CD4-positive, alpha-beta T cell treated with Interleukin-15 for 1 hour (primary cell): ENCODE measurements at regions not wholly inside any gene's neighbourhood (a gene's known extent, or its start where the extent isn't known, plus 50 kb on each side); places are given as distances from the start of the nearest gene placed in this dataset.
"Not testable (repeated sequence)": the region's sequence is repeated elsewhere in the genome, so short reads cannot be mapped to it uniquely, and the experiment has no call there.

Experiments used
- DNase-seq: peaks from one replicate; pipeline ENCODE4 v3.0.0-alpha.2; 2020

DNA sequence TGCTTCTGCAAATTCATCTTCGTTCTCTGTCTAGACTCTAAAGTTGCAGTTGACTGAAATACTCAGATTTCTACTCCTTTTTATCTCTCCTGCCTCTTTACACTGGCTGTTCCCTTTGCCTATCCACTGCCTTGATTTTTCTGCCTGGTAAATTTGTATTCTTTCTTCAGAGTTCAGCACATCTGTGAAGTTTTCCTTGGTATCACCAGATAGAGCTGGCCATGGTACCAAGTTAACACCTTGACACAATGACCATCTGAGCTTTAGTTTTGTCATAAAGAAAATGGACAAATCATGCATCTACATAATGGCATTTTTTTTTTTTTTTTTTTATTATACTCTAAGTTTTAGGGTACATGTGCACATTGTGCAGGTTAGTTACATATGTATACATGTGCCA lies 143.0 kb downstream of the PPP1R3A start:
- no peak for DNase-seq

DNA sequence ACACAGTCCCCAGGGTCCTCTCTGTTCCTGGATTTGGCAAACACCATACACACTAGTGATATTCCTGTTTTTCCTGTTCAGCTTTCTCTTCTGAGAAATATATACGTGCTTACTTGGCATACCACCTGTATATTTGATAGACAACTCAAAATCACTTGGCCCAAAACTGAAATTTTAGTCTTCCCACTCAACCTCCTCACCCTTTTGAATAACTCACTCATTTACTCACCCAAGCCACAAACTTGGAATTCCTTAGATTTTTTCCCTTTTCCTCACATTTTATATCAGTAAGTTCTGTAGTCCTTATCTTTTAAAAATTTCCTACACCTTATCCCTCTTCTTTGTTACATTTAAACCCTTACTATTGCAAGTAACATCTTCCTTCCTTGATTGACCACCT lies 143.4 kb downstream of the PPP1R3A start:
- DNase-seq: no peak

DNA sequence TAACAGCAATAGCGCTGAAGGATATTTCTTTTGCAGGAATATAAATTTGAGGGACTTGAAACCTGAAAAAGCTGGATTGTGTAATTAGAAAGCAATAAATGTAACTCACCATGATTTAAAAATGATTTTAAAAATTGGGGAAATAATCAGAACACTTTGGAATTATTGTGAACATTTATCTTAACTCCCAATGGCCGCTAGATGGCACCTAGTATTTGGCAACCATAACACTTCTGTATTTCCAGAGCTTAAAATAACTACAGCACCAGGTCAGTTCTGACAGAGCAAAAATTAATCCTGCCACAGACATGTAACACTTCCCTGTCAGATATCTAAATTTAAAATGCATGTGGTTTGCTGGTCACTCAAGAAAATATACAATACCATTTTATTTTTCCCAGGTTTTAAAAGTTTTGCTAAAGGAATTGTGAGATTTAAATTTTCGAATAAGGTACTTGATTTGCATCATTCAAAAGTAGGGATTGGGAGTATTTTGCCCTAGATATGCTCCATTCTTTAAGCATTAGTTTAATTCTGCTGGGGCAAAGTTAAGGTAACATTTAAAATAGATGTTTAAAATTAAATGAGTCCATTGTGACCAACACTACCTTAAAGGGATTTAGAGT lies 144.5 kb downstream of the PPP1R3A start:
- DNase-seq: no peak

DNA sequence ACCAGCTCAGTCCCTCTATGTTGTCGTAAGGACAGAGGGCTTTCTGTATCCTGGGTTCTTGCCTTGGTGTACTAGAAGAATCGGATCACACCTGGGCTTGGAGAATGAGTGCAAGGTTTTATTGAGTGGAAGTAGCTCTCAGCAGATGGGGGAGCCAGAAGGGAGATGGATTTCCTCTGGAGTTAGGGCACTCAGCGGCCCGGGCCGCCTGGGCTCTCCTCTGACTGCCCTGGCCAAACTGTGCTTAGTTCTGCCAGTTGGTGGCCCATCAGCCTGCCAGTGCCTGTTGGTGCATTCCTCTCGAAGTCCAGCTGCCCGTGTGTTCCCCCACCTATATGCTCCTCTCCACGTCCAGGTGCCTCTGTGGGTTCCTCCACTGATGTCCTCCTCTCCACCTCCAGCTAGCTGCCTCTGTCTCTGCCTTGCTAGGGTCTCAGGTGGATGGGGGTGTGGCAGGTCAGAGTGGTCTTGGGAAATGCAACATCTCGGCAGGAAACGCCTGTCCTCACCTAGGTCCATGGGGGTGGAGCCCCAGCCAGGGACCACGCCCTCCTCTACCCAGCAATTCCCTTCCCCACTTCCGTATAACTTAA lies 148.6 kb downstream of the PPP1R3A start:
- no peak for DNase-seq

DNA sequence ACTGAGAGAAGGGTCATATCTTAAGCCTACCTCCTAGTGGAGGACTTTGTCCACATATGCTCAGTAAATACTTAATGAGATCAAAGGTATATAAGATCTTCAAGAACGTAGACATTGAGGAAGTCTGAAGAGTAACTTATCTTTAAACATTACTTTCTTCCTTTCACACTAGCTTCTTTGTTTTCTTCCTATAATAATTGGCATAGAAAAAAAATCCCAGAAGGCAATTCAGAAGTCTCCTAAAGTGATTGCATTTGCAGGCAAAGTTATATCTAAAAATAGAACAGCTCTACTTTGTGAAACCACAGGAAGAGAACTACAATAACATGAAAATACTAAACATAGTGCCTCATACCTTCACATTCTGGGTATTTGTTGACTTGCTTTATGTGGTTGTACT lies 150.4 kb downstream of the PPP1R3A start:
- DNase-seq: no peak

DNA sequence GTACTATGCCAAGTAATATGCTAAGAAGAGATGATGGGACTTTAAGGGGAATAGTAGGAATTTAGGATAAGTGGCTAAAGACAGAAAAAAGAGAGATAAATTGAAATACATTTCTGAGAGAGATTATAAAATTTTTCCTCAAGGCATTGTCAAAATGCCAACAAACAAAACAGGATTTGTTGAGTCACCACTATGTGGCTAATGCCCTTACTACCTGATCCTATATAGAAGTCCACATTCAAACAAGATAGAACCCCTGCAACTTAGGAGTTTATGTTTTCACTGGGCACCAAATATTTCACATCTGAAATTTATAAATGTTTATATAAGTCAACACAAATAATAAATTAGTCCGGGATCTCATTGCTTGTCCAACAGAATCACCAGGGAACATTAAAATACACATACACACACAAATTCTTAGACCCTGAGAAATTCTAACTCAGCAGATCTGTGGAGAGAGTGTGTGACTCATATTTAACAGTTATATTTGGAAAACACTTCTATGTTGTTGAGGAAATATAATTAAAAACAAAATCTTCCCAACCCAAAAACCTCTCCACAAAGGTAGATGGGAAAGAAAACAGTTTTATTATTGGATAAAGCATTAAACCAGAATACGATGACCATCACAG lies 154.3 kb downstream of the PPP1R3A start:
- DNase-seq: no peak

DNA sequence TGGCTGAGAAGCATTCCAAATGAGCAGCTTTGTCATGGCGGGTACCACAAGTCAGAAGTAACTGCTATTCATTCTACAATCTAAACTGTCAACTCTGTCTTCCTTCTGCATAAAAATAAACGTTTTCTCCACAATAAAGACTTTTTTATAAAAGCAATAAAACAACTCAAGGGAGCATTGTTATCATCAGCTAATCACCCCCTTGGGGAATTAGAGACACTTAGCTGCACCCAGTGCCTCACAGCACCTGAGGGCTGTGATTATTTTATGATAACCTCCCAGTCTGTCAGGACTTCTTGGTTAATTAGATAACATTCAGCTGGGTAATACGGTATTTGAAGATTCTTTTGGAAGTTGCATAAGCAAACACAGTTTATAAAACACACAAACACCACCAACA lies 155.6 kb downstream of the PPP1R3A start:
- no peak for DNase-seq

DNA sequence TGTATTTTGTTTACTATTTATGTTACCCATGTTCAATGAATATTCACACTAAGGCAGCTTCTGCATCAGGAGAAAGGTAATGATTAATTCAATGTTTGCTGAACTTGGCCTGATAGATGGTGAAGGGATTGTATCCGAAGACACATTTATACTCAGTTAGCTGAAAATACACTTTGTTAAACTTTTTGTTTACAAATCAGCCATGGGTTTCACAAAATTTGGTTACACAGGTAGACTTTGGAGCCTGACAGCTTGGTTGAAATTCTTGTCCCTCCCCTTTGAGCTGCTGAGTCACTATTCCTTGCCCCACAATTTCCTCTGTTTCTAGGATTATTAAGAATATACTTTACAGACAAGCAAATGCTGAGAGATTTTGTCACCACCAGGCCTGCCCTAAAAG lies 162.6 kb downstream of the PPP1R3A start:
- DNase-seq: no peak

DNA sequence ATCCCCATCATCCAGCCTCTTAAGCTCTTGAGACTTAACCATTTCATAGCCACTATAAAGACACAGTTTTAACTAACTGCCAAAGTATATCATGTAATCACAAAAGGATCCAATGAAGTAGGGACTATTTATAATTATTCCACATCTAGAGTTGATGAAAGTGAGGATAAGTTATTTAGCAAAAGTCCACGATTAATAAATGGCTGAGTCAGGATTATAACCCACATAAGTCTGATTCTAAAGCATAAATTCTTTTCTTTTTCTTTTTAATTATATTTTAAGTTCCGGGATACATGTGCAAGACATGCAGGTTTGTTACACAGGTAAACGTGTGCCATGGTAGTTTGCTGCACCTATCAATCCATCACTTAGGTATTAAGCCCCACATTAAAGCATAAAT lies 166.1 kb downstream of the PPP1R3A start:
- no peak for DNase-seq

DNA sequence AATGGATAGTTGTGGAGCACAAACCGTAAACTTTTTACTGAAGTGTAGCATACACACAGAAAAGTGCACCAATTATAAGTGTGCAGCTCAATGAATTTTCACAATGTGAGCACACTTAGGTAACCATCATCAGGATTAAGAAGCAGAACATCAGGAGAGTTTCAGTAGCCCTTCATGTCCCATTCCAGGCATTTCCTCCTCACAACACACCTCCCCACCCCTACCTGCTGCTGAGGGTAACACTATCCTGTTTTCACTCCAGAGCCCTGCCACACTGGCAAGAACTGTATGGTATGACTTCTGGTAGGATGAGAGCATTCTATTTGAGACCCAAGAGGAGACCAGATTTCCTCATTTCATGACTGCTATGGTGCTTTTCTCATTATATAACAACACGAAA lies 166.5 kb downstream of the PPP1R3A start:
- DNase-seq: no peak

DNA sequence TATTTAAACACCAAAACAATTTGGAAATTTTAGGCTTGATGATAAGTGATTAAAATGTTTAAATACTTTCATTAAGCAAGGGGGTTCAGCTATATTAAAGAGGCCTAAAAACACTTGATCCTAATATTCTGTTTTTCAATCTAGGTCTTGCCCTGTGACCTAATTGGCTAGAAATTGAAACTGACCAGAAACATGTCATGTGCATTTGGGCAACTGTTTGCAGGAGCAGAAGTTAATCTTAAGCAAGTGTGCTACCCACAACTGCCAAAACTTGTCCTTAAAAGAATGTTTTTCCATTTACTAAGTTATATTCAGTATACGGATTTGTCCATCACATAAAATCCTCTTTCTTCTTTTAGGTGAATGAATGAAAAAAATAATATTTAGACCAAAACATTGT lies 167.3 kb downstream of the PPP1R3A start:
- DNase-seq: no peak

DNA sequence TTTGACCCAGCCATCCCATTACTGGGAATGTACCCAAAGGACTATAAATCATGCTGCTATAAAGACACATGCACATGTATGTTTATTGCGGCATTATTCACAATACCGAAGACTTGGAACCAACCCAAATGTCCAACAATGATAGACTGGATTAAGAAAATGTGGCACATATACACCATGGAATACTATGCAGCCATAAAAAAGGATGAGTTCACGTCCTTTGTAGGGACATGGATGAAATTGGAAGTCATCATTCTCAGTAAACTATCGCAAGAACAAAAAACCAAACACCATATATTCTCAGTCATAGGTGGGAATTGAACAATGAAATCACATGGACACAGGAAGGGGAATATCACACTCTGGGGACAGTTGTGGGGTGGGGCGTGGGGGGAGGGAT lies 170.4 kb downstream of the PPP1R3A start:
- DNase-seq: not testable (repeated sequence)

DNA sequence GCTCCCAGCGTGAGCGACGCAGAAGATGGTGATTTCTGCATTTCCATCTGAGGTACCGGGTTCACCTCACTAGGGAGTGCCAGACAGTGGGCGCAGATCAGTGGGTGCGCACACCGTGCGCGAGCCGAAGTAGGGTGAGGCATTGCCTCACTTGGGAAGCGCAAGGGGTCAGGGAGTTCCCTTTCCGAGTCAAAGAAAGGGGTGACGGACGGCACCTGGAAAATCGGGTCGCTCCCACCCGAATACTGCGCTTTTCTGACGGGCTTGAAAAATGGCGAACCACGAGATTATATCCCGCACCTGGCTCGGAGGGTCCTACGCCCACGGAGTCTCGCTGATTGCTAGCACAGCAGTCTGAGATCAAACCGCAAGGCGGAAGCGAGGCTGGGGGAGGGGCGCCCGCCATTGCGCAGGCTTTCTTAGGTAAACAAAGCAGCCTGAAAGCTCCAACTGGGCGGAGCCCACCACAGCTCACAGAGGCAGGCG lies 175.8 kb downstream of the PPP1R3A start:
- not testable (repeated sequence) for DNase-seq

DNA sequence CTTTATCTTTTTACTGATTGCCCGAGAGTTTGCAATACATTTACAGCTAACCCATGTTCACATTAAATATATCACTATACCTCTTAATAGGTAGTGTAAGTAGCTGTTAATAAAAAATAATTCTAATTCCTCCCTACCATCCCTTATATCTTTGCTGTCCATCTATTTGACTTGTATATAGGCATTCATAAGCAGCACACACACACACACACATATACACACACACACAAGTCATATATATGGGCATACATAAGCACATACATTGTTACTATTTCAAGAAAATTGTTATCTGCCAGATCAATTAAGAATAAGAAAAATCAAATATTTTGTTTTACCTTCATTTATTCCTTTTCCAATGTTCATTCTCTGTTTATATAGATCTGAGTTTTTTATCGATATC lies 176.4 kb downstream of the PPP1R3A start:
- DNase-seq: no peak

DNA sequence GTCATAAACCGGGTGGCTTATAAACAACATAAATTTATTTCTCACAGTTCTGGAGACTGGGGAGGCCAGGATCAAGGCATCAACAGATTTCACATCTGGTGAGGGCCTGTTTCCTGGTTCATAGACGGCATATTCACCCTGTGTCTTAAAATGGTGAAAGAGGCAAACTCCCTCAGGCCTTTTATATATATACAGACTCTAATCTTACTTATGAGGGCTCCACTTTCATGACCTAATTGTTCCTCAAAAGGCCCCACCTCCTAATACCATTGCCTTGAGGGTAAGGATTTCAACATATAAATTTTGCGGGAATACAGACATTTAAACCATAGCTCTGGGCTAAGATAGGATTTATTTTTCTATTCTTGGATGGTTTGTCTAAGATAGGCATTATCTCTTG lies 187.2 kb downstream of the PPP1R3A start:
- DNase-seq: no peak

DNA sequence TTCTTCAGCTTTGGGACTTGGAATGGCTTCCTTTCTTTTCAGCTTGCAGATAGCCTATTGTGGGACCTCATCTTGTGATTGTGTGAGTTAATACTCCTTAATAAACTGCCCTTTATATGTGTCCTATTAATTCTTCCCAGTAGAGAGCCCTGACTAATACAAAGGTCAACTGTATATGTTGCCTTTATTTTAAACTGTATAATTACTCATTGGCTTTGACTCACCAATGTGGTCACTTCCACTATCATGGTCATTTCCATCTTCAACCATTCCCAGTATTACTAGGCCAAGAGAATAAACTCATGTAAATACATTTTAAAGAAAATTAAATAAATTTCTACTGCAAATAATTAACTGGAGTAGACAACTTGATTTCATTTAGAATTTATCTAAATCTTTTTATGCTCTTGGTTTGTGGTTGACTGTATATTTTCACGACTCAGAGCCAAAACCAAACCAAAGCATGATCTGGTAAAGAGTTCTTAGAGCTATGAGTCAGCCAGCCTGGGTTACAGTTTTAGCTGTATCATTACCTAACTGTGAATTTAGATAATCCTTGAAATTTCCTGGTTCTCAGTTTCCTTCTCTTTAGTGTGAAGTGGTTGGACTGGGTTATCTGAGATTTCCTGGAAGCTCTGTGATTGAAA lies 188.4 kb downstream of the PPP1R3A start:
- no peak for DNase-seq

DNA sequence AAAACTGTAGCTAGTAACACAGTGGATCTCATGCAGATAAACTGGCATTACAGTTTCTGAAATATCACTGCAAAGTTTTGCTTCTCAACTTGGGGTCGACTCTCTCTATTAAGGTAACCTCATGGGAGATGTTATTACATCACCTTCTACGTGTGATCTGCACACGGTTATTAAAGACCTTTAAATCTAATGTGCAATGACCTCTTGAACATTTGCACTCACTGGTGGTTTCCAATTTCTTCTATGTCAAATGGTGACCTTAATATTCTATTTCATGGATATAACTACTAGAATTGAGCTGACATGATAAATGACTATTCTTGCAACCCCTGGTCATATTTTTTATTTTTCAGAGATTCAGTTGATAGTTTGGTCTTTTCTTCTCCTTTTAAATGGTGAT lies 191.3 kb downstream of the PPP1R3A start:
- DNase-seq: no peak

DNA sequence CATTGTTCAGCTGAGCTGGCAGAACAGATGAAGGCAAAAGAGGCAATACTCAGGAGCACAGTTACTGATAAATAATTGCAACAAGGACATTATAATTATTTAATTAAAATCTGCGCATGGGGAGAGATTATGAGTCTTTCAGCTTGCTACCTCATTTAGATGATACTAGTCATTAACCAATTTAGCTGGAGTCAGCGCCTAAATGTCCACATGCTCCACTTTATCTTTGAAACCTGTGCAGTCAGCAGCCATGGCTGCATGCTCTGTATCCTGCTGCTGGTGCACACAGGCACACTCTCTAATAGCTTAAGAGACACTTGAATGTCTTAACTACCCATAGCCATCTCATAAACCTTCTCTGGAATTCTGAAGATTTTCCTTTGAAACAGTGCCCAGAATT lies 196.8 kb downstream of the PPP1R3A start:
- DNase-seq: no peak

DNA sequence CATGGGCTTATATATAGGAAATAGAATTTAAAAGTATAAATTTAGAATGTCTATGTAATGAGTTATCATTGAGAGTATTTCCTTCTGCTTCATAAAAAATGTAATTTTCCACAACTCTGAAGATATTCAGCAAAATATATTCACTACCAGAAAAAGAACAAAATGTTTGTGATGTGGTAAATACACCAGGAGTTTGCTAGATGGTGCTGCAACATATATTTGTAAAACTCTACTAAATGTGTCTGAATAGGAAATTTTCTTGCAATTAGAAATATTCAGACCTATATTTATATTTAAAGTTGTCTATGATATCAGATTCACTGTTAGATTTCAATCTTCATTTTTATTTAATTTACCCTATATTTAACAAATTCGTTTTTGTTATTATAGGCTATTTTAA lies 201.1 kb downstream of the PPP1R3A start:
- DNase-seq: no peak

DNA sequence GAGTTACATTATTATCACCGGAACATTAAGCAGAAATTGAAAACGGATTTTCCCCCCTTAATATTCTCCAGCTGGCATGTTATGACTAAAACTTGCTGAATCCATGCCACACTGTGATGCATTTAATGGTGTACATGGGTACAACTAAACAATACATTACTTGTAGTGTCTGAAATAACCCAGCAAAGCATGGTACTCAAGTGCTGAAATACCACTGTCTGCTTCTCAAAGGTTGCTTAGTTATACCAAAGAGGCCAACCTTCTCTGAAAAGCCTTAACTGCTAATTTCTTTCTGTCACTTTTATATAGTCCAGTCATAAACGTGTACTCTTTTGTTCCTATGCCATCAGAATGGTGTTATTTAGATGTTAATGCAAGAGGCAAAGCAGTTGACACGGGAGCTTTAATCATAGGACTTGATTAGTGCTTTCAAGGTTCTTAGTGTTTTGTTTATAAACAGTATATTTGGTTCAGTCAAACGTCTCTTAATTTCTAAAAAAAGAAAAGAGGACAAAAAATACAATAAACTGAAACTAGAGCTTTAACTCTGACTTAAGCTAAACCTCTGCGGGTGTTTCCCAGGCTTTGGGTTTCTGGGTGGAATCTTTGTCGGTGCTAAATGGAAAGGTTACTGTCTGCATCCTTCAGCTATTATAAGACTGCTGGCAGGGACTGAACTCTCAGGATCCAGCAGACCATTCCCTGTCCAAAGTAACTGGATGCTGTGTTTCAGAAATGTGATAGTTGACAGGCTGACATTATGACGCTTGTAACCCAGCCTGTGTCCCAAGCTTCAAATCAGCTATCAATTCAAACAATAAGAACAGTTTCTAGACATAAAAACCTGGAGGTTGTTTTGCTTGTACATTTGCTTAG lies 202.6 kb downstream of the PPP1R3A start:
- no peak for DNase-seq

DNA sequence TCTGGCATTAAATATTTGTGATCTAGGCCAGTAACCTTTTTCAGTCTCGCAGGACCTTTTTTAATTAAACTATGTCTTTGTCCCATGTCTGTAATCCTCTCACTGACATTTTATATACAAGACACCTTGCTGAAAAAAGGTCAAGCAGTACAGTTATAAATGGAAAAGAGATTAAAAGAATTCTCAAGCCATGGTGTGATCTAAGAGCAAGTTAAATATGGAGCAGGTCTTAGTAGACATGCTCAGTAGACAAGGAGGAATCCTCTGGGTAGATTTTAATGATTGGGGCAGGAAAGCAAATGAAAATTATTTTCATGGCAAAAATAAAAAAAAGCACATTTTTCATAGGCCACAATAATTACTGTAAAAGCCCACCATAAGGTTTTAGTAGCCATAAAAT lies 203.5 kb downstream of the PPP1R3A start:
- DNase-seq: no peak

DNA sequence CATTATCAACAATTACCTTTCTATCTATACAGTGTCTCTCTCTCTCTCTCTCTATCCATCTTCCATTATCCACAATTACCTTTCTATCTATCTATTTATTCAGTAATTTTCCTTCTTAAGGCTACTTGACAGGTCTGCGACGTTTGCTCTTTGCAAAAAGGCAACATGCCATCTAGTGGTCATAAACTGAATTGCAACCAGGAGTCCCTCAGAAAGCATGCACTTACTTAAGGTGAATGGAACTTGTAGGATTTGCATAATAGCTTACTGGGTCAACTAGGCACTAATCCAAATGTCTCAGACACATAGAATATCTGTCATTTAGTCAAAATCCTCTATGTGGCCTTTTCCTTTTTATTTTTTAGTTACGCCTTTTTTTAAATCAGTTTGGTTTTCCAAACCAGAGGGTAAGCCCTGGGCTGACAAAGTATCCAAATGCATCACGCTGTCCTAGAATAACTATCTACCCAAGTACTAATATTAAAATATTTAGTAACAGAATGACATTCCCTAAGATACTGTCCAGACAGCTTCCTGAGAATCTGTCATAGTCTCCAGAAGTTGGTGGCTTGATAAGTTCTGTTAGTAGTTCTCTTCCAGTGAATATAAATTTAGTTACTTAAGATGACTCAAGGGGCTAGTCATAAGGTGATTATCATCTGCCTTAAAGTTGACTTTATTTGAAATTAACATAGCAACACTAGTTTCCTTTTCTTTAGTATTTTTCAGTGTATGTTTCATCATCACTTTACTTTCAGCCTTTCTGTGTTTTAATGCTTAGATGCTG lies 208.3 kb downstream of the PPP1R3A start:
- peak; percentile 17 for DNase-seq
